Lower lobe of right lung (tissue), 2 donors: ENCODE measurements at regions not wholly inside any gene's neighbourhood (a gene's known extent, or its start where the extent isn't known, plus 50 kb on each side); places are given as distances from the start of the nearest gene placed in this dataset.

Source experiments
- ATAC-seq, 2 donors: fragments of 200-7000 bp; cut with Tn5 transposase; one replicate each; pipeline ENCODE4 v1.9.1; 2020 to 2022; ENCODE audit warnings: mild to moderate bottlenecking in 2 of 2, moderate library complexity in 2 of 2
- DNase-seq: peaks from one replicate; pipeline ENCODE4 v3.0.0-alpha.2; 2020
- H3K27ac ChIP-seq: fragments of 200-600 bp; one replicate; pipeline ENCODE4 v1.8.0; 2022
- H3K27me3 ChIP-seq: fragments of 200-600 bp; one replicate; pipeline ENCODE4 v1.8.0; 2022; ENCODE audit warnings: low read depth
- H3K36me3 ChIP-seq: fragments of 200-600 bp; one replicate; pipeline ENCODE4 v1.8.0; 2022; ENCODE audit warnings: mild to moderate bottlenecking
- H3K4me1 ChIP-seq: fragments of 200-600 bp; one replicate; pipeline ENCODE4 v1.8.0; 2022
- H3K4me3 ChIP-seq: fragments of 200-600 bp; one replicate; pipeline ENCODE4 v1.8.0; 2022; ENCODE audit warnings: mild to moderate bottlenecking
- H3K9me3 ChIP-seq: fragments of 200-600 bp; one replicate; pipeline ENCODE4 v1.8.0; 2022
- intact Hi-C: fragments of 100-400 bp; cut with DNase I; formaldehyde crosslinking; loops from one replicate; pipeline ENCODE4 v1.11.0; 2022
- TF ChIP-seq, protein P1 (sequence below): fragments of 200-600 bp; IDR thresholded peaks from one replicate; pipeline ENCODE4 v1.8.0; 2022; ENCODE audit warnings: antibody characterized with exemption, mild to moderate bottlenecking
- donor health status: DM: no; HTN: yes; CAD: no; lungs with severe emphysema.

GRCh38 chr12:3438401-3438800 is 52.6 kb upstream of the PRMT8 start:
- DNase-seq (no peak), ATAC-seq (no peak)
- Histone ChIP-seq H3K27ac (no peak overlapping the region), H3K27me3 (no peaks in the 10 kb centered on the region), H3K36me3 (no peaks in the 10 kb centered on the region), H3K9me3 (no peaks in the 10 kb centered on the region), H3K4me1 (peaks cover 3% of the 10 kb centered on the region), H3K4me3 (no peak overlapping the region)
- TF ChIP-seq, protein P1, sequence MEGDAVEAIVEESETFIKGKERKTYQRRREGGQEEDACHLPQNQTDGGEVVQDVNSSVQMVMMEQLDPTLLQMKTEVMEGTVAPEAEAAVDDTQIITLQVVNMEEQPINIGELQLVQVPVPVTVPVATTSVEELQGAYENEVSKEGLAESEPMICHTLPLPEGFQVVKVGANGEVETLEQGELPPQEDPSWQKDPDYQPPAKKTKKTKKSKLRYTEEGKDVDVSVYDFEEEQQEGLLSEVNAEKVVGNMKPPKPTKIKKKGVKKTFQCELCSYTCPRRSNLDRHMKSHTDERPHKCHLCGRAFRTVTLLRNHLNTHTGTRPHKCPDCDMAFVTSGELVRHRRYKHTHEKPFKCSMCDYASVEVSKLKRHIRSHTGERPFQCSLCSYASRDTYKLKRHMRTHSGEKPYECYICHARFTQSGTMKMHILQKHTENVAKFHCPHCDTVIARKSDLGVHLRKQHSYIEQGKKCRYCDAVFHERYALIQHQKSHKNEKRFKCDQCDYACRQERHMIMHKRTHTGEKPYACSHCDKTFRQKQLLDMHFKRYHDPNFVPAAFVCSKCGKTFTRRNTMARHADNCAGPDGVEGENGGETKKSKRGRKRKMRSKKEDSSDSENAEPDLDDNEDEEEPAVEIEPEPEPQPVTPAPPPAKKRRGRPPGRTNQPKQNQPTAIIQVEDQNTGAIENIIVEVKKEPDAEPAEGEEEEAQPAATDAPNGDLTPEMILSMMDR = no peak
- intact Hi-C loops = no loop called here
